K562 (cell line): ENCODE measurements at regions not wholly inside any gene's neighbourhood (a gene's known extent, or its start where the extent isn't known, plus 50 kb on each side); places are given as distances from the start of the nearest gene placed in this dataset.

Experiments used
- ATAC-seq: fragments of 200-7000 bp; cut with Tn5 transposase; 3 replicates; pipeline ENCODE4 v1.9.1; 2020; ENCODE audit warnings: moderate library complexity
- BruUV-seq: library from RNA; stranded (reverse); fragments of 400-500 nt; replicated peaks from 2 replicates; lab custom pipeline; 2021; lab: Mats Ljungman, UMichigan
- CTCF ChIA-PET: fragments of 300-600 bp; formaldehyde crosslinking; extraction: SDS; loops from one replicate; lab custom pipeline; 2021; ENCODE audit warnings: low intra/inter-chr PET ratio; lab: Yijun Ruan, JAX
- POLR2A ChIA-PET: fragments of 300-600, 350-650 bp; sonication (Branson Sonifier 250); formaldehyde crosslinking; extraction: SDS; loops from one replicate; lab custom pipeline; 2021; ENCODE audit warnings: antibody characterized with exemption, inconsistent platforms; lab: Yijun Ruan, JAX
- DNase-seq, 4 experiments: peaks; one replicate each; pipeline versions ENCODE4 v3.0.0 to v3.0.0-alpha.2; 2011 to 2018; ENCODE audit warnings: low spot score in 3 of 4, mixed read lengths in 3 of 4; ENCODE audit errors: extremely low read depth in 1 of 4
- FAIRE-seq: peaks from 2 replicates; lab custom pipeline; 2011; peaks lifted over from hg19 to GRCh38; lab: Jason Lieb, UNC
- H2AFZ ChIP-seq: 2 replicates; pipeline ENCODE4 v1.6.0; 2011; ENCODE audit warnings: low read depth, low read length, control low read depth, inconsistent platforms
- H3K27ac ChIP-seq: fragments of 200-600 bp; 3 replicates; pipeline ENCODE4 v1.8.0; 2011; ENCODE audit warnings: low read depth, mild to moderate bottlenecking, control low read depth, inconsistent platforms, low read length, moderate library complexity, mixed read lengths; ENCODE audit errors: extremely low read depth
- H3K27me3 ChIP-seq, 2 experiments: fragments of 300-600 bp in 1 of 2; 2 replicates in 1 of 2; 3 replicates in 1 of 2; pipeline versions ENCODE4 v1.6.0 to v1.8.0; 2011; ENCODE audit warnings: inconsistent platforms in 2 of 2, low read length in 2 of 2, mild to moderate bottlenecking in 1 of 2, mixed read lengths in 1 of 2, moderate library complexity in 1 of 2; ENCODE audit not compliant: control insufficient read depth in 2 of 2, insufficient read depth in 2 of 2
- H3K36me3 ChIP-seq: fragments of 300-600 bp; 3 replicates; pipeline ENCODE4 v1.8.0; 2011; ENCODE audit warnings: mild to moderate bottlenecking, low read length, inconsistent platforms; ENCODE audit not compliant: control insufficient read depth, insufficient read depth
- H3K4me1 ChIP-seq, 2 experiments: fragments of 200-600 bp in 1 of 2; replicated peaks in 1 of 2; 2 replicates in 1 of 2; 3 replicates in 1 of 2; pipeline versions ENCODE4 v1.5.1 to v1.8.0; 2011; ENCODE audit warnings: inconsistent platforms in 2 of 2, low read length in 2 of 2, mild to moderate bottlenecking in 1 of 2, mixed read lengths in 1 of 2, moderate library complexity in 1 of 2; ENCODE audit not compliant: control insufficient read depth in 2 of 2, insufficient read depth in 2 of 2
- H3K4me2 ChIP-seq: 2 replicates; pipeline ENCODE4 v1.6.1; 2011; ENCODE audit warnings: low read length, control low read depth, inconsistent platforms, mixed read lengths; ENCODE audit not compliant: insufficient read depth
- H3K4me3 ChIP-seq: fragments of 200-600 bp; sonication (generic), shearing (Covaris generic); 2 replicates; pipeline ENCODE4 v1.5.1; 2016; ENCODE audit warnings: control low read depth, inconsistent platforms
- H3K79me2 ChIP-seq: fragments of 200-600 bp; 3 replicates; pipeline ENCODE4 v1.8.0; 2011; ENCODE audit warnings: low read length, inconsistent platforms; ENCODE audit not compliant: control insufficient read depth, insufficient read depth
- H3K9ac ChIP-seq, 2 experiments: 2 replicates each; pipeline versions ENCODE4 v1.6.0 to v1.6.1; 2011; ENCODE audit warnings: low read depth in 2 of 2, low read length in 2 of 2, control low read depth in 1 of 2, inconsistent platforms in 1 of 2, mild to moderate bottlenecking in 1 of 2, mixed read lengths in 1 of 2; ENCODE audit not compliant: insufficient read depth in 1 of 2
- H3K9me1 ChIP-seq: one replicate; pipeline ENCODE4 v1.6.0; 2011; ENCODE audit warnings: inconsistent platforms, mild to moderate bottlenecking, low read length, moderate library complexity; ENCODE audit not compliant: control insufficient read depth, insufficient read depth
- H3K9me3 ChIP-seq: replicated peaks from 2 replicates; pipeline ENCODE4 v1.5.1; 2011; ENCODE audit warnings: low read depth, low read length, inconsistent platforms; ENCODE audit not compliant: control insufficient read depth, insufficient read depth
- H4K20me1 ChIP-seq: replicated peaks from 2 replicates; pipeline ENCODE4 v1.6.1; 2011; ENCODE audit warnings: low read length, inconsistent platforms, mixed read lengths; ENCODE audit not compliant: control insufficient read depth, insufficient read depth
- CBFA2T2 ChIP-seq: fragments of 450-650 bp; conservative IDR thresholded peaks from 2 replicates; pipeline ENCODE4 v1.6.1; 2017; ENCODE audit warnings: mild to moderate bottlenecking
- CTCFL ChIP-seq: IDR thresholded peaks from 2 replicates; pipeline ENCODE4 v1.6.1; 2011; ENCODE audit warnings: borderline replicate concordance, low read depth, mild to moderate bottlenecking, moderate library complexity, low read length; ENCODE audit not compliant: insufficient read depth, poor library complexity, severe bottlenecking
- DEAF1 ChIP-seq: fragments of 450-650 bp; formaldehyde crosslinking; IDR thresholded peaks from 2 replicates; pipeline ENCODE4 v1.4.0; 2020; ENCODE audit warnings: mild to moderate bottlenecking, moderate library complexity
- NFIX ChIP-seq: fragments of 250-450 bp; sonication (Bioruptor Pico); IDR thresholded peaks from 2 replicates; pipeline ENCODE4 v1.4.0; 2020; ENCODE audit warnings: low read depth, mild to moderate bottlenecking, moderate library complexity
- NR4A1 ChIP-seq, 2 experiments: fragments of 250-450 bp in 1 of 2; fragments of 450-650 bp in 1 of 2; sonication (Bioruptor Pico) in 1 of 2; IDR thresholded peaks; 2 replicates each; pipeline versions ENCODE4 v1.4.0 to v1.6.1; 2016 to 2020; ENCODE audit warnings: mild to moderate bottlenecking in 2 of 2, missing compliant biosample characterization in 1 of 2, missing genetic modification characterization in 1 of 2, moderate library complexity in 1 of 2
- SIRT6 ChIP-seq: IDR thresholded peaks from one replicate; pipeline ENCODE4 v1.6.1; 2012; ENCODE audit warnings: low read depth, mild to moderate bottlenecking, control low read depth, inconsistent platforms, low read length, moderate library complexity
- THRA ChIP-seq: fragments of 450-650 bp; IDR thresholded peaks from 2 replicates; pipeline ENCODE4 v1.6.1; 2017; ENCODE audit warnings: mild to moderate bottlenecking, moderate library complexity
- UBTF ChIP-seq, 2 experiments: IDR thresholded peaks; 2 replicates each; pipeline ENCODE4 v1.6.1; 2012; ENCODE audit warnings: improper control_type of control experiment in 2 of 2, low read depth in 2 of 2, low read length in 2 of 2, borderline replicate concordance in 1 of 2
- VEZF1 ChIP-seq: fragments of 200-800 bp; sonication (Bioruptor generic); IDR thresholded peaks from 2 replicates; pipeline ENCODE4 v1.6.1; 2017; ENCODE audit warnings: missing genetic modification characterization, missing compliant biosample characterization
- ZKSCAN3 ChIP-seq: fragments of 250-450 bp; sonication (Bioruptor Pico); IDR thresholded peaks from 2 replicates; pipeline ENCODE4 v1.4.0; 2020
- WGBS: fragments of 100-300 bp; shearing (Covaris generic); methylation state at CpG from one replicate; pipeline ENCODE4 v1.1.6; 2016; ENCODE audit warnings: low coverage, mixed read lengths; ENCODE audit not compliant: insufficient coverage; ENCODE audit errors: missing lambda C conversion rate; 5-methylcytosine and 5-hydroxymethylcytosine counted together
- in situ Hi-C: fragments of 300-500 bp; cut with MboI; formaldehyde crosslinking; loops from 4 replicates; pipeline ENCODE4 v1.15.0; 2018; ENCODE audit warnings: inconsistent platforms, mixed read lengths
- intact Hi-C: fragments of 100-400 bp; cut with micrococcal nuclease; formaldehyde crosslinking; loops from 2 replicates; pipeline ENCODE4 v1.14.2; 2022

- 87% methylated on average over 1 of the region's 1 CpG for WGBS
- Histone ChIP-seq H4K20me1 (no peaks in the 10 kb centered on the region), H3K79me2 (no peaks in the 10 kb centered on the region), H2AFZ (no peak overlapping the region), H3K9me1 (no peaks in the 10 kb centered on the region), H3K4me3 (no peak overlapping the region), H3K4me2 (no peak overlapping the region), H3K36me3 (no peaks in the 10 kb centered on the region), H3K27me3 (no peaks in the 10 kb centered on the region), H3K9me3 (no peaks in the 10 kb centered on the region), H3K9ac (no peak overlapping the region), H3K27ac (no peak overlapping the region), H3K4me1 (peaks cover 0 to 20% of the 10 kb centered on the region in 2 experiments; a peak in 3 of 5 replicates)
- in situ Hi-C loops (no loop called here), intact Hi-C loops (no loop called here)
- CTCF ChIA-PET: no interaction called here
- no peak for ATAC-seq
- BruUV-seq: no TSS peak
- FAIRE-seq: no peak
- POLR2A ChIA-PET: interaction anchor here (1.7 kb wide), 1 partner anchor 11 kb away, joined by 5 read pairs; no protein-coding TSS in a partner anchor
- DNase-seq: no peak
- no peak for TF ChIP-seq CTCFL
- no peak for TF ChIP-seq THRA
- no peak for TF ChIP-seq UBTF (IDR thresholded peaks at IDR 0.05; ENCODE audit: borderline replicate concordance in 1 of 2, low read depth in 2 of 2, low read length in 2 of 2)
- no peak for TF ChIP-seq CBFA2T2
- TF ChIP-seq DEAF1 (CRISPR knock-in tag): no peak
- TF ChIP-seq VEZF1: no peak
- TF ChIP-seq ZKSCAN3 (CRISPR knock-in tag): no peak
- TF ChIP-seq SIRT6: no peak
- no peak for TF ChIP-seq NFIX (CRISPR knock-in tag)
- no peak for TF ChIP-seq NR4A1 (CRISPR knock-in tag; IDR thresholded peaks at IDR 0.05)
- TF ChIP-seq NR4A1 (tag; IDR thresholded peaks at IDR 0.05): no peak
Observed at GRCh38 chr1:101115112-101115511, 89.5 kb upstream of the DPH5 start.
